AG10803 (cell line): ENCODE measurements at regions not wholly inside any gene's neighbourhood (a gene's known extent, or its start where the extent isn't known, plus 50 kb on each side); places are given as distances from the start of the nearest gene placed in this dataset.

Source experiments
- DNase-seq: peaks from one replicate; pipeline ENCODE4 v3.0.0; 2010; ENCODE audit warnings: low read depth
- H3K4me3 ChIP-seq: 2 replicates; pipeline ENCODE4 v1.5.1; 2011; ENCODE audit warnings: mild to moderate bottlenecking, low read length, control low read depth
- TF ChIP-seq, protein P1 (sequence below): conservative IDR thresholded peaks from 2 replicates; pipeline ENCODE4 v1.5.1; 2011; ENCODE audit warnings: mild to moderate bottlenecking, low read length, control low read depth, inconsistent platforms

DNA sequence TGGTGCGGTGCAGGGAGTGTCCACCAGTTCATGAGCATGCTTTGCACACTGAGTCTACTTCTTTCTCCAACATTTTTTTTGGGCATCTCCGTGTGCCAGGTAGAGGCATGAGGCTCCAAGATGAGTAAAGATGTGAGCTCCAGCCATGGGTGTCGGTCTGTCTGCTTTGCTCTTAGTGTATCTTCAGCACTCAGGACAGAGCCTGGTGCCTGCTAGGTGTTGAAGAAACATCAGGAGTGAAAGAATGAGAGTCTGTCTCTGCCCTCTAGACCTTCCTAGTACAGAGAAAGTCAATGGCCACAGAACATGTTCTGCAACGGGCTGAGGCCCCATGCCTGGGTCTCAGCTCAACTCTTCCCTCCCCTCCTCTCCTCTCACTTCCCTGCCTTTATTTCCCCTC is 486.5 kb downstream of the TBC1D22A start:
- no peak overlapping the region for H3K4me3 ChIP-seq
- TF ChIP-seq, protein P1, sequence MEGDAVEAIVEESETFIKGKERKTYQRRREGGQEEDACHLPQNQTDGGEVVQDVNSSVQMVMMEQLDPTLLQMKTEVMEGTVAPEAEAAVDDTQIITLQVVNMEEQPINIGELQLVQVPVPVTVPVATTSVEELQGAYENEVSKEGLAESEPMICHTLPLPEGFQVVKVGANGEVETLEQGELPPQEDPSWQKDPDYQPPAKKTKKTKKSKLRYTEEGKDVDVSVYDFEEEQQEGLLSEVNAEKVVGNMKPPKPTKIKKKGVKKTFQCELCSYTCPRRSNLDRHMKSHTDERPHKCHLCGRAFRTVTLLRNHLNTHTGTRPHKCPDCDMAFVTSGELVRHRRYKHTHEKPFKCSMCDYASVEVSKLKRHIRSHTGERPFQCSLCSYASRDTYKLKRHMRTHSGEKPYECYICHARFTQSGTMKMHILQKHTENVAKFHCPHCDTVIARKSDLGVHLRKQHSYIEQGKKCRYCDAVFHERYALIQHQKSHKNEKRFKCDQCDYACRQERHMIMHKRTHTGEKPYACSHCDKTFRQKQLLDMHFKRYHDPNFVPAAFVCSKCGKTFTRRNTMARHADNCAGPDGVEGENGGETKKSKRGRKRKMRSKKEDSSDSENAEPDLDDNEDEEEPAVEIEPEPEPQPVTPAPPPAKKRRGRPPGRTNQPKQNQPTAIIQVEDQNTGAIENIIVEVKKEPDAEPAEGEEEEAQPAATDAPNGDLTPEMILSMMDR: no peak
- DNase-seq: no peak

DNA sequence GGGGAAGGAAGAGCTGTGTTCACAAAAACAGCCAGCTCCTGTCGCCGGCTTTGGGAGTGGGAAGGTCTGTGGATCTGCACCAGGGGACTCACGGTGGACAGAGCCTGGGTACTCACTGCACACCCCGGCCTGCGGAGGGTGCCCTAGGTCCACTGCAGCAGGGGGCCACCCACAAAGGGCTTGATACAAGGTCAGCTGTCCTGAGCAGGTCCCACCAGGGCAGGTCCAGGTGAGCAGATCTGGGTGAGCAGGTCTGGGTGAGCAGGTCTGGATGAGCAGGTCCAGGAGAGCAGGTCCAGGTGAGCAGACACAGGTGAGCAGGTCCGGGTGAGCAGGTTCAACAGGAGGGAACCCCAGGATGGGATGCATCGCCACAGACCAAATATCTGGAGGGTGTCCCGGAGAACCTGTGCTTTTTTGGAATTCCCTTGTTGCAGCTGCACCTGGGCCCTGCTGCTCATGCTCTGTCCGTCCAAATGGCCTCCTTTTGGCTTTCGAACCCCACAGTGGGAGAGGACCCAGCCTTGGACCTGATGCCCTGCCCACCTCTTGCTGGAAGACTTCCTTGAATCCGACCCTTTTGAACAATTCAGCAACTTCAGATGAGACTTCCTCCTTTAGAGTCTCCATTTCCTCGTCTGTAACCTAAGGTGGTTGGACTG is 485.3 kb downstream of the TBC1D22A start:
- TF ChIP-seq, protein P1: no peak
- no peak overlapping the region for H3K4me3 ChIP-seq

DNA sequence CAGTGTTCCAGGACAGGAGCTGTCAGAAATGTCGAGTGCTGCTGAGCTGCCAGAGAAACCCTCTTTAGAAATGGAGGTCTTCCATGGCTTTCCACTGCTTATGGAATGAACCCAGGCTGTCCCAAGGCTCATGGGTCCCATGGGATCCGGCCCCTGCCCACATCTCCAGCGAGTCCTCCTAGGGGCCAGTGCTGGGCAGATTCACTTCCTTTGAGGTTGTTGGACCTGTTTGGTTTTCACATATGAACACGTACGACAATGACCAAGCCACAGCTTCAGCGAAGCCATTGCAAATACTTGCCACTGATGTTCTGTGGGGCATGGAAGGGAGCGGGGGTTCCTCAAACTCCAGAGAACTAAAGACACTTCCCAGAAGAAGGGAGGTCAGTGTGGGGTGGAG is 483.3 kb downstream of the TBC1D22A start:
- no peak overlapping the region for H3K4me3 ChIP-seq
- DNase-seq: no peak
- TF ChIP-seq, protein P1: no peak

More for the DNA sequence above, 485.3 kb downstream of the TBC1D22A start:
- DNase-seq: no peak

DNA sequence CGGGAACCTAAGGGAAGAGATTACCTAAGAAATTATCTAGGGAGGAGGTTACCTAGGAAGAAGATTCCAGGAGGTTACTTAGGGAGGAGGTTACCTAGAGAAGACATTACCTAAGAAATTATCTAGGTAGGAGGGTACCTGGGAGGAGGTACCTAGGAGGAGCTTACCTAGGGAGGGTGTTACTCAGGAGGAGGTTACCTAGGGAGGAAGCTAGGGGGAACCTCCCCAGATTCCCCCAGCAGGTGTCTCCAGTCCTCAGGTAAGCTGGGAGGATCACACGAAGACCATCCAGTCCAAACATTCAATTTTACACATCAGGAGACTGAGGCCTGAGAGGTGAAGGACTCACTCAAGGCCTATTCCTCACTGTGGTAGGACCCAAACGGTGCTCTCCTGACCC is 482.8 kb downstream of the TBC1D22A start:
- DNase-seq: no peak
- TF ChIP-seq, protein P1: no peak
- H3K4me3 ChIP-seq: no peak overlapping the region

DNA sequence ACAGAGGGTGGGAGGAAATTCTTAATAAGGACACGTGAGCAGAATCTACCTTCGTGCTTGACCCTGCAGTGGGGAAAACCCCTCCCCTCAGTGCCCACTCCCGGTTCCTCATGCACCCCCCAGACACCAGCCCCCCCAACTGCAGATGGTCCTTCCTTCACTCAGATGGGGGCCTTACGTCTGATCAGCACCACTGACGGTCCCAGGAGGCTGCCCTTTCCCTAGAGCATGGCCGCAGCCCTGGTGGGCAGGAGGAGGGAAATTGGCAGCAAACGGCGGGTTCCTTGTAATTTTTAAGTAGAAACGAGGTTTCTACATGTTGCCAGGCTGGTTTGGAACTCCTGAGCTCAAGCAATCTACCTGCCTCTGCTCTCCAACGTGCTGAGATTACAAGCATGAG is 477.7 kb downstream of the TBC1D22A start:
- TF ChIP-seq, protein P1: no peak
- DNase-seq: no peak

DNA sequence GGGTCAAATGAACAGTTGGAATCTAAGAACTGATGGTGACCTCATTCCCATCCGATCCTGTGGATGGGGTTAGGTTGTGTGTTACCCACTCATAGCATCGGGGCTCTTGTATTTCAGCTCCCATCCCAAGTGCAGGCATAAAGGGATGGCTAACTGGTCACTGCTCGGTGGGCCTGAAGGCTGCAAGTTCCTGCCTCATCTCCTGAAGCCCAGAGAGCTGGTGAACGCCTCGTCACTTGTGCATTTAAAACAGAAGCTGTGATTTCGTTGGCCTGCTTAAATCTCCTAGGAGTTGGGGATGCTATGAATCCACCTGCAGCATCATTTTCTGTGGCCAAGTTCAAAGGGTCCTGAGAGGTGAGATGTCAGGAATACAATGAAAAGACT is 477.0 kb downstream of the TBC1D22A start:
- H3K4me3 ChIP-seq: no peak overlapping the region
- TF ChIP-seq, protein P1: no peak
- DNase-seq: no peak

More for the DNA sequence above, 477.7 kb downstream of the TBC1D22A start:
- no peak overlapping the region for H3K4me3 ChIP-seq

DNA sequence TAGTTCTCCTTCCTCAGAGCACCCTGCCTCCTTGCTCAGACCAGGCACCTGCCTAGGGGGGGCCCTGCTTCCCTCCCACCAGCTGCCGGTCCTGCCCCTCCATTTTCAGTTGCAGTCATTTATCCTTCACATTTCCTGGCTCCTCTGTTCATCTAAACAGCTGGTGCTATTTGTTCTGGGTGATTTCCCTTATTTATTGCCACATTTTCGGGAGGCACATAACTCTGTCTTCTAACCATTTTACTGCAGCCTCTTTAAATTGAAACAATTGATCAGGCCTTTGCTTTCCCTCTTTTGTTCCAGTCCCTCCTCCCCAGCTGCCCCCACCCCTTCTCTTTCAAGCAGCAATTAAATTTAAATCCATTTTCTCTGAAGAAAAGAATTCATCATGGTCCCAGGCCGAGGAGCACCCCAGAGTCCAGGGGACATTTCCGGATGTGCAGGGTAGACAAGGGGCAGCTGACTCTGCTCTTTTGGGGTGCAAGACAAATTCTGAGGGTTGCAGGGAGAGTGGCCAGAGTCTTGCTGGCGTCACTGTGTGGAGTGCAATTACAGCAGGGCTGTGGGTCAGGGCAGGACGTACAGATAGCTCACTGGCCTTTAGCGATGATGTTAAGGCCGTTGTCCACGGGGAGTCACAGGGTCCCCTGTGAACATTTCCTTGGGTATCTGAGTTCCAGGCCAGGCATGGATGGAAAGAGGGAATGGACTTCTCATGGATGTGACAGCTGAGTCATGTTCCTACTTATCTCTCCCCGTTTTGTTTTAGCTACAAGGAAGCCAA is 476.4 kb downstream of the TBC1D22A start:
- TF ChIP-seq, protein P1: no peak
- H3K4me3 ChIP-seq: no peak overlapping the region
- no peak for DNase-seq
